NCI-H2227 (cell line): ENCODE measurements at regions not wholly inside any gene's neighbourhood (a gene's known extent, or its start where the extent isn't known, plus 50 kb on each side); places are given as distances from the start of the nearest gene placed in this dataset.

Source experiments
- DNase-seq: peaks from one replicate; lab custom pipeline; 2025; ENCODE audit not compliant: unreplicated experiment; lab: John Stamatoyannopoulos, UW

- peak; percentile 18 for DNase-seq
These were observed 583.1 kb upstream of the HS6ST1 start for GRCh38 chr2:128901572-128902391.

- no peak for DNase-seq
These were observed 585.0 kb upstream of the HS6ST1 start for GRCh38 chr2:128903637-128904036.

GRCh38 chr2:128911276-128911675 is 592.6 kb upstream of the HS6ST1 start:
- no peak for DNase-seq

- no peak for DNase-seq
These were observed 595.7 kb upstream of the HS6ST1 start for GRCh38 chr2:128914320-128914719.

GRCh38 chr2:128921751-128922150 is 603.1 kb upstream of the HS6ST1 start:
- no peak for DNase-seq

GRCh38 chr2:128922154-128922553 is 603.5 kb upstream of the HS6ST1 start:
- DNase-seq: no peak

- no peak for DNase-seq
These were observed 607.0 kb upstream of the HS6ST1 start for GRCh38 chr2:128925631-128926030.

- no peak for DNase-seq
These were observed 611.4 kb upstream of the HS6ST1 start for GRCh38 chr2:128930101-128930500.

GRCh38 chr2:128940378-128940777 is 621.7 kb upstream of the HS6ST1 start:
- DNase-seq: no peak

- DNase-seq: no peak
These were observed 623.1 kb upstream of the HS6ST1 start for GRCh38 chr2:128941751-128942150.

GRCh38 chr2:128949360-128949759 is 630.7 kb upstream of the HS6ST1 start:
- DNase-seq: no peak

GRCh38 chr2:128950758-128951157 is 632.1 kb upstream of the HS6ST1 start:
- no peak for DNase-seq

- DNase-seq: no peak
These were observed 639.6 kb upstream of the HS6ST1 start for GRCh38 chr2:128958241-128958640.

GRCh38 chr2:128967646-128968045 is 649.0 kb upstream of the HS6ST1 start:
- no peak for DNase-seq

- DNase-seq: no peak
These were observed 650.7 kb upstream of the HS6ST1 start for GRCh38 chr2:128969374-128969773.

GRCh38 chr2:128970332-128971116 is 651.9 kb upstream of the HS6ST1 start:
- DNase-seq: no peak

GRCh38 chr2:128973566-128973965 is 654.9 kb upstream of the HS6ST1 start:
- DNase-seq: no peak

GRCh38 chr2:128978212-128978611 is 659.5 kb upstream of the HS6ST1 start:
- no peak for DNase-seq

- no peak for DNase-seq
These were observed 660.5 kb upstream of the HS6ST1 start for GRCh38 chr2:128979182-128979581.

GRCh38 chr2:128980475-128980874 is 661.8 kb upstream of the HS6ST1 start:
- DNase-seq: no peak

- no peak for DNase-seq
These were observed 662.7 kb upstream of the HS6ST1 start for GRCh38 chr2:128981353-128981752.

- no peak for DNase-seq
These were observed 663.3 kb upstream of the HS6ST1 start for GRCh38 chr2:128982001-128982400.
